Anterior cingulate cortex (tissue), 58 donors: ENCODE measurements at regions not wholly inside any gene's neighbourhood (a gene's known extent, or its start where the extent isn't known, plus 50 kb on each side); places are given as distances from the start of the nearest gene placed in this dataset.
"Not testable (repeated sequence)": the region's sequence is repeated elsewhere in the genome, so short reads cannot be mapped to it uniquely, and the experiment has no call there.

ENCODE experiments used
- DNase-seq, 58 donors: peaks; one replicate each; lab custom pipeline; 2025; lab: John Stamatoyannopoulos, UW

DNA sequence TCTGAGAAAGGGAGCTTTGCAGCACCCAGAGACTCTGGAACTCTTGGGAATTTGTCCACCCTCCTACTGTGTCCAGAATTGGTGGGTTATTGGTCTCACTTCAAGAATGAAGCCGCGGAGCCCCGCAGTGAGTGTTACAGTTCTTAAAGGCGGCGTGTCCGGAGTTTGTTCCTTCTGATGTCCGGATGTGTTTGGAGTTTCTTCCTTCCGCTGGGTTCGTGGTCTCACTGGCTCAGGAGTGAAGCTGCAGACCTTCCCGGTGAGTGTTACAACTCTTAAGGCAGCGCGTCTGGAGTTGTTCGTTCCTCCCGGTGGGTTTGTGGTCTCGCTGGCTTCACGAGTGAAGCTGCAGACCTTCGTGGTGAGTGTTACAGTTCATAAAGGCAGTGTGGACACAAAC, 824.7 kb downstream of the LRRTM4 start:
- DNase-seq: not testable (repeated sequence)

DNA sequence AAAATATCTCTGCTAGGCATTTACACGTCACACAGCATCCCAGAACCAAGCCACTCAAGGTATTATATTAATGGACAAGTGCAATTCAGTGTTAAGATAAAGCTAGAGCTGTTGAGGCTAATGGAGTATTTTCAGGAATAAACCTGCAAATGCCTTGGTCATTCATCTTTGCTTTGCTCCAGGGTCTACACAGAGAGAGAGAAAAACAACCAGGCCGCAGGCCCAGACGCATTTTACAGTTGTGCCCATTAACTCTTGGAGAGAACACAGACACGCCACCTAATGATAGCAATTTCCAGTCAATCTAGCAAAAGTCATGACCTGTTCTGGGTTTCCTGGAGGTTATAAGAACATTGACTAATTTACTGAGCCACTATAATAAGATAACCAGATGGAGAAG, 829.3 kb downstream of the LRRTM4 start:
- no peak for DNase-seq

DNA sequence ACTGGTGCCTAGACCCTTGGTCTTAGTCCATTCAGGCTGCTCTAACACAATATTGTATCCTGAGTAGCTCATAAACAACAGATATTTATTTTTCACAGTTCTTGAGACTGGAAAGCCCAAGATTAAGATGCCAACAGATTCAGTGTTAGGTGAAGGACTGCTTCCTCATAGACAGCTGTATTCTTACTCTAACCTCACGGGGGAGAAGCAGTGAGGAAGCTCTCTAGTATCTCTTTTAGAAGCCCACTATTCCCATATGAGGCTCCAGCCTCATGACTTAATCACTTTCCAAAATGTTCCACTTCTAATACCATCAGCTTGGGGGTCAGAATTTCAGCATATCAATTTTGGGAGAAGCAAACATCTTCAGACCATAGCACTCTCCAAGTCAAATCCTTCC, 833.4 kb downstream of the LRRTM4 start:
- no peak for DNase-seq

DNA sequence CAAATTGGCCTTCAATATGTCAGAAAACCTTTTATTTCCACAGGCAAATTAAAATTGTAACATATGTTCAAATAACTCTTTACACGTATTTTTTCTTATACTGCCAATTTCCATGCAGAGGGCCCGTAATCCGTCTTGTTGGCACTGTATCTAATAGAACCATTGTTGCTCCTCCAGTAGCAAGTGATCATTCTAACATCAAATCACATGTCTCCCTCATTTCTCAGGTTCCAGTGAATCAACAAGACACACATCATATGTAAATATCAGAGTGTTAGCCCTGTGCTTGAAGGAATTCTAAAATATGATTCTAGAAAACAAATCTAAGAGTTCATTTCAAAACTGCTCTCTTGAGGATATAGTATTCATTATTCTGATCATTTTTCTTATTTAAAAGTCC, 834.3 kb downstream of the LRRTM4 start:
- no peak for DNase-seq

DNA sequence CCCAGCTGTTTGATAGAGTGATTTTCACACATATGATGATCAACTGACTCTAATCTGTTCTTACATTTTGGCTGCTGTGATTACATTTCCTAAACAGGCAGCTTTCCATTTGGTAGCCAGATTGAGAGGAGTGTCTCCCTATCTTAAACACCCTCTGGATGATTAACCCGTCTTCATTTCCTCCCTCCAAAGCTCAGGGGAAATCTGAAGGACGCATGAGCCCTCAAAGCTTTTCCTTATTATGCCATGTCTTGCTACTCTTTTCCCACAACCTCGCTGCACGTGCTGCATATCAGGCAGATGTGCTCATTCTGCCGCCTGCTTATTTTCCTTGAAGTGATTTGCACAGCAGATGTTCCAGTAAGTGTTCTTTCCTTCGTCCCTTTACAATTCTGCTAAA, 837.4 kb downstream of the LRRTM4 start:
- peak in 10 of 58 donors; percentile 1 to 49 (median 20) for DNase-seq

DNA sequence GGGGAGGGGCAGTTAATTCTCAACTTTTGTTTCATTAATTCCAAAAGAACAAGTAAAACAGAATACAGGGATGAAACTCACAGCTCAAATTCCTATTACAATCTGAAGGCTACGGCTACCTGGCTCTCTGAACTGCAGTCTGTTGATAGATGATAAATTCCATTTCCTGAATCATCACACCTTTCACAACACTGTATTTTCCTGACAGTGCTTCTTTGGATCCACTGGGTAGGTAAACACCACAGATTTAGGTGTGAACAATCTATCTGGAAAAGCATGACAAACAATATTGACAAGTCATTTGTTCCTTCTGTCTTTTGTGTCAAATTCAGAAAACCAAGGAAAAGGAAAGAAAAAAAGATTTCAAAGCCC, 843.2 kb downstream of the LRRTM4 start:
- DNase-seq: no peak

DNA sequence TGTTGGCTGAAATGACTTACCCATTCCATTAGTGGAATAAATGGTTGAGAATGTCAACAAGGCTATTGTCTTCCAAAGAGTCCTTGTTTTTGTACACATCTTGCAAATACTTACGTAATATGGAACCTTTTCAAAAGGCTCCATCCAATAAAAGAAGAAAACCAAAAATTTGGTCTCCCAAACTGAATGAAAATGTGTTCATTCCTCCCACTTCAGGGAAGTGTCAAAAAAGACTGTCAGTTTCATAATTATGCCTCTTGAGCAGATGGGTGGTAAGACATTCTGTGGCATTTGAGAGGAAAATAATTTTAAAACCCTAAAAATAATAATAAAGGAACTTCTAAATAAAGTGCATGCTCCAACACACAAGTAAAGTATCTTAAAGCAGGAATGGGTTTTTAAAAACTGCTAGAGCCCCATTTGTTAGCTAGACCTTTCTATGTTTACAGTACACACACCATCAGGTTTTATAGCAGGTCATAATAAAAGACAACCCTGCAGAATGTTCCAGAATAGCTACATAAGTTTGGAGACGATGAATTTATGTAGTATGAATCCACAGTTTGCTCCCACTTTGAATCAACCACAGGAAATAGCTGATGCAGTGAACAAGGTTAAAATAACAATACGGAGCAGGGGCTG, 843.7 kb downstream of the LRRTM4 start:
- DNase-seq: peak in 1 of 58 donors; percentile 4

DNA sequence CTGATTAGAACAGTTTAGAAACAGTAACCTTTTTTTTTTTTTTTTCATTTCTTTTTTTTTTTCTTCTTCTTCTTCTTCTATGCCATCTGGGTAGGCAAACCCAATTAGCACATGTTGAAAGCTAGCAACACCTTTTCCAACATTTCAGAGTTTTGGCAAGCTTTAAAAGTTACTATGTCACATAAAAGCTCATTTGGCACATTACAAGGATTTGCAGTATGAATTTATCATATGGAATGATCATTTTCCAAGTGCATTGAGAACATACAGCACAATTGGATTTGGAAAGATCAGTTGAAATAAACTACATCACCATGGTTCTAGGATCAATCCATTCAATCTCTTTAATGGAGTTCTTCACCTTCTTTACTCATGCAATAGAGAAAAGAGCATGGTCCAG, 847.0 kb downstream of the LRRTM4 start:
- peak in 2 of 58 donors; percentile 3 to 8 for DNase-seq

DNA sequence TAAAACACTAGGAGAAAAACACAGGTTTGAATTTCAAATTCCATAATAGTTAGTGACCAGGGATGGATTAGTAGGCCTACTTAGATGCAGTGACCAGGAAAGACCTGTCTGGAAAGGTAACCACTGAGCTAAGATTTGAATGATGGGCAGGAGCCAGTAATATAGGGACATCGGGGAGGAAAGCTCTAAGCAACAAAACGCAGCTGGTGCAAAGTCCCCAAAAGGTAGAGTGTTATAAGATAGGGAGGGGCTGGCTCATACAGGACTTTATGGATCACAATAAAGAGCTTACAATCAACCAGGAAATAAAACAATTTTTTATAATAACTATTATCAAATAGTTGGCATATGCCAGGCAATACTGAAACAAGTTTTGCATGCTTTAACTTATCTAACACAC, 849.4 kb downstream of the LRRTM4 start:
- no peak for DNase-seq

DNA sequence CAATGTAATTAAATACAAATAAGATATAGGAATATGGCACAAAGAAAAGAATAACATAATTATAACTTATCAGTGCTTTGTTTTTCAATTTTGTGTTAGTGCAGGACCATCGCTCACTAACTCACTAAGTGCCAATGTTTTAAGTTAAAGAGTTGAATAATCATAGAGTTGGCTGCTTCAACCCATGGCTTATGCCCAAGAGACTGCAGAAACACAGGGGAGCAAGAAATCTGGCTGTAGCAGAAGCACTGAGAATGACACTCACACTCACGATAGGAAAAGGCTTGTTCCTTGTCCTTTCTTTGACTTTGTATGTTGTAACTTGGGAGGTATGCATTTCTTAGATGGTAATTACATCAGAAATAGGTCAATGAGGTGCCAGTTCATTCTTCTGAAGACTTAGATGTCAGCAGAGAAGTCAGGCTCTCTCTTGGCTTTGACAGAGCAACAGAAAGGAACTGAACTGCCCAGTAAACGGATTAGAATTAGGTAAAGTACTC, 852.2 kb downstream of the LRRTM4 start:
- no peak for DNase-seq

DNA sequence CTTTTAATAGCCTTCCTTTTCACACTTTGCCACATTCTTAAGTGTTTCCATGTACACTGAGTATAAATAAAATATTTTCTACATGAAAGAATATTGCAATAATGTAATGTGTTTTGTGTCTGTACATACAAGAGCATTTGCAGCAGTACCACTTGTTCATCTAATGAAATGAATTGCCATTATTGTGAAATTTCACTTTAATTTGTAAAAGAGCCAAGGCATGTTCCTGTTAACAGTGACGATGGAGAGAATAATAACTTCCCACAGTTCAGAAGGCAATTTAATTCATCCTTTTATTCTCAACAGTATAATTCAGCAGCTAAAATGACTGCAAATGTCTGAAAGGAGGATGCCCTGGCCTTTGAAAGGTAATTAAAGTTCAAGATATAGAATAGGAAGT, 853.9 kb downstream of the LRRTM4 start:
- no peak for DNase-seq

DNA sequence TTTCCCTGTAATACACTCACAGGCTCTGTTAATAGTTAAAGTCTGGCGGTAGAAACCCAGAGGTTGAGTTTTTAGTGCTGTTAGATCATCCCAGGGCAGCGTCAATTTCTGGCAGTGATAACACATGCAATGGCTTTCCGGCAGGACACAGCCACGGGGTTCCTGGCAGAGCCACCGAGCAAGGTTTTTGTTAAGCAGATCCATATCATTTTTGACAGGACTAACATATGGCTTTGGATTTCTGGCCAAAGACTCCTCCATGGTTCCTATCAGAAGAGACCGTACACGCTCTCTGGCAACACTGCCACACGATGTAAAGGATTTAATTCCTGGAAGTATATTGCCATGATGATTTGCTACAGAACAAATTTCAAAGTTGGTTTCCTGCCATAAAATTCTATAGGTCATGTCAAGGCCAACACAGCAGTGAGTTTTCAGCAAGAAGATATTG, 854.3 kb downstream of the LRRTM4 start:
- DNase-seq: no peak

DNA sequence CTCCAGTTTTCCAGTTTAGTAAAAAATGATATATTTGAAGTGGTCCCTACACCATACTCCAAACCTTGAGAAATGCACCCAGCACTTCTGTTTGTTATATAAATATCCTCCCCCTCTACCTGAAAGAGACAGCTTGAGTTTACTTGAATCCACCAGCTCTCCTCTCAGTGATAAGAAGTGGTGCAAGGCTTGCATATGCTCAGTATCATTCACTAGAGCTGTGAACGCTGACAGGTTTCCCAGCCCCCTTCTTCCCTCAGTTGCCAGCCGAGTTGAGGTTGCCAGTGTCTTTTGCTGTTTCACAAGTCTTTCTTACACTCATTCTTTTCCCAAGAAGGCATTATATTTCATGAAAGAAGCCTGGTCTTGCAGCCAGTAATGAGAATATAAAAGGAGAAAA, 880.0 kb downstream of the LRRTM4 start:
- no peak for DNase-seq

DNA sequence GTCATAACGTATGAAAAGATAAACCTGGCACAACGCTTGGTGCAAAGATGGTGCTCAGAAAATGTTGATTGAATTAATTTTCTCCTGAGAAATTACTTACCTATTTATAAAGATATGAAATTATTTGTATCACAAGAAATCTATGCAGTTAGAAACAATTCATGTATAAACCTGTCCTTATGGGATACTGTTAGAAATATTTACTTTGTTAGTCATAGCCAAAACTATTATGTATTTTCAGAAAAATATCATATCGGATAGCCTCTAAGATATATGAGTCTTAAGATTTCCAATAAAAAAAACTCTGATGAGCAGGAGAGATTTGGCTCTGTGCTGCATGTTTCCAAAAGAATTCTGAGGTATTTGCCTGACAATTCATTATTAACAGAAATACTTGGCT, 880.7 kb downstream of the LRRTM4 start:
- DNase-seq: no peak

DNA sequence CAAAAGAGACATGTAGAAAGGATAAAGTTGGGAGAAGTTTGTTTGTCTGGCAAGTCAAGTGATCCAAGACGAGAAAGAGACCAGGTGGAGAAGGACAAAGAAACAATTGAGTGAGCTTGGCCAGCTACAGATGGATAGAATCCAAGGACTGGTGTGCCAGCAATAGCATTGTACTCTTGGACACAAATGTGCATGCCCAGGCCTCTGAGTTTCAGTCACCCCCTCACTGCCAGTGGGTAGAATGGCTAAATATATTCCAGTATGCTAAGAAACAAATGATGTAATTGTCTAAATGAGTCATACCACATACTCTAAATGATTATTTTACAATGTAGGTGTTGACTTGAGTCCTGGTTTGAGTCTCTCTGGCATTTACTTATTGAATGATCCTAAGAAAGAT, 881.3 kb downstream of the LRRTM4 start:
- DNase-seq: peak in 38 of 58 donors; percentile 1 to 75 (median 28)

DNA sequence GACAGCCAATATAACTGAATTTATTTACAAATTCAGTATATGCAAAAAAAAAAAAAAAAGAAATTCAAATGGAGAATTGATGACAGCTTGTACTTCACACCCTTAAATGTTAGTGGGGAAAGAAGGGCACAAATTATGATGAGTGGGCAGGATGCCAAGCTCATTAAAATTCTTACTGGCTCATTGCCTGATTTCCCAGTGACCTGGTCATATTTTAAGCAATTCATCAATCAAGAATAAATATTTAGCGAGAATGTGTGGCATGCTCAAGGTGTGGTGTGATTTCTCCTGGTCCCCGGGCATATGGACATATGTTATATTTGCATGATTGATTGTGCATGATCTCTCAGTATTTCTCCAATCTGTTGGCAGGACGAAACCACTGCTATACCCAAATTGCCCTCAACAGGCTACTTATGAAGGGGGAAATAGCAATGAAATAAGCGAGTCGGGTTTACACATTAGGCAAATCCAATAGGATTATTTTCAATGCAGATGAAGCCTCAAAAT, 883.0 kb downstream of the LRRTM4 start:
- peak in 1 of 58 donors; percentile 6 for DNase-seq

DNA sequence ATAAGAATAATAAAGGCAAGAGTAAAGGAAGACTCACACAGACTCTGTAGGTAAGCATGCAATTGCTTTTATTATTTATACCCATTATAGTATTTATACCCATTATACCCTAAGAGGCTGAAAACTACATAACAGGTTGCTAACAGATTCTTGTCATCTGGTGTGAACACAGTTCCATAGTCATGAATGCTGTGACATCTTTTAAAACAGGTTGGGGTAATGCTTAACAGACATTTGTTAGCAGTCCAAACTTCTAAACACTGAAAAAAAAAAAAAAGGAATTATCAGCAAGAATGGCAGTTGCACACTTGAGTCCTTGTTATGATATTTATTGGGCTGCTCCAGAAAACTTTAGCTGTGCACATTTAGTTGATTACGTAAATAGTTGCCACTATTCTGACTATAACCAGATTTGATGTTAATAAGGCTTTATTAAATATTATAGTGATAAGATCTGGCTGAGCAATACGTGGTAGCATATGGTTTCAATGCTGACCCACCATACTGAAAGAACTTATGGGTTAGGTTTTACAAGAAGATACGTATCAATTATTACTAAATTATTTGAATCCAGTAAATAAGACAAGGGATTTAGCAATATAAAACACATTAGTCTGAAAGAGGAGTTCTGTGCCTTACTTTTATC, 888.8 kb downstream of the LRRTM4 start:
- DNase-seq: no peak

DNA sequence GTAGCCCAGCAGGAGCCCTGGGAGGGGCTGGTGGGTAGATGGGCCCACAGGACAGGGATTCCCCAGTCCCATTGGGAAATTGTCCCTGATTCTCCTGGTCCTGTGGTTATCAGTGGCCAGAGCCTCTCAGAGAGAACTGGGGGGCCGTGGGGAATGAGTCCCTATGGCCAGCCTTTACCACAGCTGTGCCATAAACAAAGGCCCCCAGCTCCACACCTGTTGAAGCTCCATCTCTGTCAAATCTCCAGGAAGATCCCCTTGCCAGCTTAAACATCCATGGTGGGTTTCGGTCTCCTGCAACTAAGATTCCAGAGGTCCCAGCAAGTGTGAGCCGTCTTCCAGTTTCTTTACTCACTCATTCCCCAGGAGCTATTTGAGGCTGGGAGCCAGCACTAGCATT, 897.1 kb downstream of the LRRTM4 start:
- DNase-seq: no peak

DNA sequence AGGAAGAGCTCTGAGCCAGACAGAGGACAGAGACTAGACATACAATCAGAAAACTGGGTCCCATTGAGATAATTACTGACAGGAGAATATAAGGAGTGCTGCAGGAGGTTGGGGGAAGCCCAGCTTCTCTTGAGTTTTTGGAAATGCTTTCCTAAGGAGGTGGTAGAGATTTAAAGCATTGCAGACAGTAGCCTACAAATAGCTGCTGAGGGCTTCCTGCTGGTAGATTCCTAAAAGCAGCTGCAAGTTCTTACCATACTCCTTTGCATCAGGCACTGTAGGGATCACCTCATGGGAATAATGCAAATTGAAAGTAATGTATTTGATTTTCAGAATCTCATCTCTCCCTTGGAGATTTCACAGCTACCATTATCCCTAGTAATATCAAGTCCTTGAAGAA, 902.6 kb upstream of the GCFC2 start:
- DNase-seq: no peak

DNA sequence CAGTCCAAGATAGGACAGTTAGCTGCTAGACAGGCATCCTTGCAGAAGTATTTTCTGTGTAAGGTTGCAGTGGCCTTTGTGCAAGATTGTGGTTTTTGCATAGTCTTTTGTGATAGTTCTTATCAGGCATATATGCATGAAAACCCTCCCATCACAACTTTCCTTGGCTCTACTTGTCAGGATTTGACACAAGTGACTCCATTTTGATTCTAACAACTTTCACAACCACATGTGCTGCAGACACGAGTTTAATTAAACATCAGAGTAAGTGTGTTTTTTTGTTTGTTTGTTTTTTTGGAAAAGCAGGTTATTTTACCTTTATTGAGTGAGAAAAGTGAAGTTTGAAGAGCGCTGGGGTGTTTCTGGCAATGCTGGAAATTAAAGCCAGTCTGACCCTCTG, 902.0 kb upstream of the GCFC2 start:
- no peak for DNase-seq

DNA sequence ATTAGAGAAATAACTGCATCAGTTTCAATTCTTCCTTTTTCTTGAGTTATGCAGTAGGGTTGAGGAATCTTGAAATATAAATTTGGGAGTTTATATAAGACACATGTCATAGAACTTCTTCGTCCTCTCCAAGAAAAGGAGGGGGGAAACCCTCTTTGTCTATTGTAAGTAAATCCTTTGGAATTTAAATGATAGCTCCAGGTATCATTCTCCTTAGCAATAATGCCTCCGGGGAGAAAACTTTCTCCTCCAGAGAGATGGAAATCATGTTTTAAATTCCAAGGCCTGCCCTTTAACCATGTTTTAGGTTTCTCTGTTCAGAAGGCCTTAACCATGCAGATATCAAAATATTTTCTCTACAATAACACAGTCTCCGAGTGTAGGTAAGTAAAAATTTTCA, 899.7 kb upstream of the GCFC2 start:
- no peak for DNase-seq

DNA sequence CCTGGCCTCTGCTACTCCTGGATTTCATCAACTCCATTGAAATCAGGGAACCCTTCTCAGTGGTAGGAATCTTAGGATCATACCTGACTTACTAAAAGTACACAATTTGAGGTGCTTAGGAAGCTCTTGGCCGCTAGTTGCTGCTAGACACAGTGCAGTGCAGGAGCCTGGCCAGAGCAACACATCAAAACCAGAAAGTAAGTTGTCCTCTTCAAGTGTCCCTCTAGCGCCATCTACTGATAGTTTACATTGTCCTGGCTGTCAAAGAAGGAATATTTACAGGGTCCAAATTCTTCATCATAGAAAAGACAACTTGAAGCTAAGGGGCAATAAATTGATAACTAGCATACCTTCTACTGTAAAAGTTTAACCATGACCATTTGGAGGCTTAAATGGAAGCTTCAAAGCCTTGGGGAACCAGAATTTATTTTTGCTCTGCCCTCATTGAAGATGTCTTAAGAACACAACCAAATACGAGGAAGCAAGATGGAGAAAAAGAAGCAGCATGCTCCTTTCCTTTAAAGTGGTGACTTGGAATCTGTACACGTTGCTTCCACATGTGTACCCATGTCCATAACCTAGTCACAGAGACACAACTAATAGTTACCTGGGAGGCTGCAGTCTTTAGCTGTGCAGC, 889.1 kb upstream of the GCFC2 start:
- peak in 45 of 58 donors; percentile 2 to 77 (median 32) for DNase-seq
